Esophagus muscularis mucosa (tissue), 4 donors: ENCODE measurements at regions not wholly inside any gene's neighbourhood (a gene's known extent, or its start where the extent isn't known, plus 50 kb on each side); places are given as distances from the start of the nearest gene placed in this dataset.
A peak's percentile ranks its signal among the peaks of the same experiment; 100 is the strongest.

ENCODE experiments used
- DNase-seq: peaks from one replicate; pipeline ENCODE4 v3.0.0-alpha.2; 2017; ENCODE audit errors: extremely low spot score
- H3K27ac ChIP-seq, 4 donors: fragments of 200-600 bp; sonication (generic); replicated peaks in 1 of 4; 1 replicate in 3 of 4; 2 replicates in 1 of 4; pipeline ENCODE4 v1.5.1; 2016 to 2019; ENCODE audit warnings: mild to moderate bottlenecking in 1 of 4
- H3K27me3 ChIP-seq, 4 donors: fragments of 200-600 bp; sonication (generic); one replicate each; pipeline versions ENCODE4 v1.5.1 to v1.6.0; 2016 to 2019
- H3K36me3 ChIP-seq, 4 donors: fragments of 200-600 bp; sonication (generic); one replicate each; pipeline ENCODE4 v1.5.1; 2016 to 2019
- H3K4me1 ChIP-seq, 4 donors: fragments of 200-600 bp; sonication (generic); one replicate each; pipeline ENCODE4 v1.5.1; 2016 to 2019
- H3K4me3 ChIP-seq, 4 donors: fragments of 200-600 bp; sonication (generic); 1 replicate in 2 of 4; 2 replicates in 2 of 4; pipeline ENCODE4 v1.5.1; 2016 to 2019; ENCODE audit warnings: mild to moderate bottlenecking in 4 of 4, moderate library complexity in 1 of 4
- H3K9me3 ChIP-seq, 4 donors: fragments of 200-600 bp; sonication (generic); 1 replicate in 3 of 4; 2 replicates in 1 of 4; pipeline ENCODE4 v1.5.1; 2016 to 2019
- CTCF ChIP-seq, 3 experiments: fragments of 200-600 bp in 2 of 3; fragments of 450-650 bp in 1 of 3; sonication (generic) in 2 of 3; IDR thresholded peaks; one replicate each; pipeline ENCODE4 v1.5.1; 2017 to 2019; ENCODE audit warnings: antibody characterized with exemption in 3 of 3, mild to moderate bottlenecking in 2 of 3, moderate library complexity in 1 of 3
- EP300 ChIP-seq: sonication (generic); formaldehyde crosslinking; IDR thresholded peaks from one replicate; pipeline ENCODE4 v1.6.1; 2017; ENCODE audit warnings: antibody characterized with exemption
- POLR2A ChIP-seq: fragments of 450-650 bp; IDR thresholded peaks from one replicate; pipeline ENCODE4 v1.6.1; 2017; ENCODE audit warnings: antibody characterized with exemption, moderate library complexity, mild to moderate bottlenecking, low read depth
- POLR2AphosphoS5 ChIP-seq, 2 donors: sonication (generic); formaldehyde crosslinking; IDR thresholded peaks; one replicate each; pipeline ENCODE4 v1.6.1; 2017; ENCODE audit warnings: antibody characterized with exemption in 2 of 2
- WGBS: methylation state at CpG from one replicate; pipeline ENCODE4 v1.1.5; 2018; 5-methylcytosine and 5-hydroxymethylcytosine counted together
- intact Hi-C: fragments of 100-400 bp; cut with DNase I; formaldehyde crosslinking; loops from one replicate; pipeline ENCODE4 v1.15.1; 2023

GRCh38 chr1:99525331-99525730 lies 120.6 kb upstream of the PALMD start:
- Histone ChIP-seq H3K9me3 (no peaks in the 10 kb centered on the region), H3K4me1 (no peaks in the 10 kb centered on the region), H3K27ac (no peak overlapping the region), H3K36me3 (no peaks in the 10 kb centered on the region), H3K27me3 (no peaks in the 10 kb centered on the region), H3K4me3 (no peak overlapping the region)
- TF ChIP-seq CTCF (IDR thresholded peaks at IDR 0.05) (no peak), POLR2A (no peak), EP300 (no peak), POLR2AphosphoS5 (IDR thresholded peaks at IDR 0.05) (no peak)
- intact Hi-C loops, result no loop called here
- WGBS, result 76% methylated on average over 1 of the region's 1 CpG
- DNase-seq, result no peak

- H3K4me1 ChIP-seq, result peaks cover 0 to 6% (median 0%) of the 10 kb centered on the region in 4 donors
- H3K27me3 ChIP-seq, result no peaks in the 10 kb centered on the region
- intact Hi-C loops, result no loop called here
- no peak overlapping the region for H3K27ac ChIP-seq
- WGBS, result 93% methylated on average over 3 of the region's 3 CpGs
- H3K9me3 ChIP-seq, result no peaks in the 10 kb centered on the region
- no peak for DNase-seq
- TF ChIP-seq EP300, result no peak
- peak in 1 of 3 experiments; percentile 27 for TF ChIP-seq CTCF (IDR thresholded peaks at IDR 0.05)
- H3K36me3 ChIP-seq, result no peaks in the 10 kb centered on the region
- H3K4me3 ChIP-seq, result no peak overlapping the region
These were observed 118.8 kb upstream of the PALMD start for GRCh38 chr1:99527078-99527477.

DNA sequence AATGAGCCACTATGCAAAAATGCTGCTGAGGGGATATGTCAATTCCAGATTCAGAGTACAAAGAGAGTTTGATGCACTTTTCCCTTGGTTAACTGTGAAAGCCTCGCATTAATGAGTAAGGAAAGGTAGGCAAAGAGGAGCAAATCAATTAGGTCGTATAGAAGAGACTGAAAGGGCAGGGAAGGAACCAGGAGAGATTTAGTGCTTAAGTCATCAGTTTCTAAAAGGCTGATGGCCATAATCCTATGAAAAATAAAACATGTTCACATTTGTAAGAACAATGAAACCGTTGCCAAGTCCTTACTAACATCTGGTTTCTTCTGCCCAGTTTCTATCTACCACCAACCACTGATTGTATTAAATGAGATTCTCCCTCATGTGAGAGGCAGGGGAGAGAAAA lies 118.4 kb upstream of the PALMD start:
- H3K4me1 ChIP-seq, result peaks cover 0 to 6% (median 0%) of the 10 kb centered on the region in 4 donors
- no peaks in the 10 kb centered on the region for H3K9me3 ChIP-seq
- 62% methylated on average over 3 of the region's 3 CpGs for WGBS
- intact Hi-C loops, result no loop called here
- no peak overlapping the region for H3K4me3 ChIP-seq
- no peak for TF ChIP-seq EP300
- no peak for TF ChIP-seq CTCF (IDR thresholded peaks at IDR 0.05)
- no peak for TF ChIP-seq POLR2A
- no peak for TF ChIP-seq POLR2AphosphoS5 (IDR thresholded peaks at IDR 0.05)
- no peaks in the 10 kb centered on the region for H3K36me3 ChIP-seq
- DNase-seq, result no peak
- H3K27ac ChIP-seq, result no peak overlapping the region
- no peaks in the 10 kb centered on the region for H3K27me3 ChIP-seq

- no peak for DNase-seq
- no peaks in the 10 kb centered on the region for H3K36me3 ChIP-seq
- H3K4me3 ChIP-seq, result no peak overlapping the region
- no peaks in the 10 kb centered on the region for H3K27me3 ChIP-seq
- peaks cover 3 to 12% (median 4%) of the 10 kb centered on the region in 4 donors for H3K4me1 ChIP-seq
- no peaks in the 10 kb centered on the region for H3K9me3 ChIP-seq
- no peak overlapping the region for H3K27ac ChIP-seq
- intact Hi-C loops, result no loop called here
- TF ChIP-seq EP300, result no peak
- TF ChIP-seq CTCF (IDR thresholded peaks at IDR 0.05), result no peak
- no peak for TF ChIP-seq POLR2A
- TF ChIP-seq POLR2AphosphoS5 (IDR thresholded peaks at IDR 0.05), result no peak
- 81% methylated on average over 3 of the region's 3 CpGs for WGBS
These were observed 116.9 kb upstream of the PALMD start for GRCh38 chr1:99529002-99529401.

- Histone ChIP-seq H3K4me1 (peaks cover 14 to 28% (median 18%) of the 10 kb centered on the region in 4 donors), H3K9me3 (no peaks in the 10 kb centered on the region), H3K27me3 (no peaks in the 10 kb centered on the region), H3K27ac (no peak overlapping the region), H3K36me3 (no peaks in the 10 kb centered on the region), H3K4me3 (no peak overlapping the region)
- 92% methylated on average over 5 of the region's 5 CpGs for WGBS
- TF ChIP-seq POLR2A (no peak), CTCF (IDR thresholded peaks at IDR 0.05) (no peak), EP300 (no peak), POLR2AphosphoS5 (IDR thresholded peaks at IDR 0.05) (no peak)
- no peak for DNase-seq
- intact Hi-C loops, result no loop called here
These were observed 114.2 kb upstream of the PALMD start for GRCh38 chr1:99531578-99532275.
